DMS153 (cell line): ENCODE measurements at regions not wholly inside any gene's neighbourhood (a gene's known extent, or its start where the extent isn't known, plus 50 kb on each side); places are given as distances from the start of the nearest gene placed in this dataset.
"Not testable (repeated sequence)": the region's sequence is repeated elsewhere in the genome, so short reads cannot be mapped to it uniquely, and the experiment has no call there.

ENCODE experiments used
- DNase-seq: peaks from one replicate; lab custom pipeline; 2025; lab: John Stamatoyannopoulos, UW

DNA sequence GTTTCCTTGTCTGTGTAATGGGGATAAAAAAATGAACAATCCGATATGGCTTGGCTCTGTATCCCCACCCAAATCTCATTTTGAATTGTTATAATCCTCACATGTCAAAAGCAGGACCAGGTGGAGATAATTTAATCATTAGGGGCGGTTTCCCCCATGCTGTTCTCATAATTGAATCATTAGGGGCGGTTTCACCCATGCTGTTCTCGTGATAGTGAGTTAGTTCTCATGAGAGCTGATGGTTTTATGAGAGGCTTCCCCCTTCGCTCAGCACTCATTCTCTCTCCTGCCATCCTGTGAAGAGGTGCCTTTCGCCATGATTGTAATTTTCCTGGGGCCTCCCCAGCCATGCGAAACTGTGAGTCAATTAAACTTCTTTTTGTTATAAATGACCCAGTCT is 633.5 kb downstream of the RAPGEF2 start:
- DNase-seq, result no peak

DNA sequence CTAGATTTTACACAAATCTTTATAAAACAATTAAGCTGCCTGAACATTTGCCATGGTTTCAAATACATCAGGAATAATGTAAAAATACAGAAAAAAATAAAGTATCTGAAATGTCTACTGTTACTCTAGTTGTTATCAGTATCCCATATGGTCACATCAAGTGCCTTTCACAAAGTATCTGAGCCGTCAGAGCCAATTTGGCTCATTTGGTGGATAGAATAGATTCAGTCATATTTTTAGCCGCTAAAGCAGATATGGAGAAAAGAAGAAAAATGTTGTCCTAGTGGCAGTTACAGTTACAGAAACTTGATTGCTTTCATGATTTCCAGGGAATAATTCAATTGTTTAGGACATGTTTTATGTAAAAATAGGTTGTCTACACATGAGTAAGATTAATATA is 641.1 kb downstream of the RAPGEF2 start:
- no peak for DNase-seq

DNA sequence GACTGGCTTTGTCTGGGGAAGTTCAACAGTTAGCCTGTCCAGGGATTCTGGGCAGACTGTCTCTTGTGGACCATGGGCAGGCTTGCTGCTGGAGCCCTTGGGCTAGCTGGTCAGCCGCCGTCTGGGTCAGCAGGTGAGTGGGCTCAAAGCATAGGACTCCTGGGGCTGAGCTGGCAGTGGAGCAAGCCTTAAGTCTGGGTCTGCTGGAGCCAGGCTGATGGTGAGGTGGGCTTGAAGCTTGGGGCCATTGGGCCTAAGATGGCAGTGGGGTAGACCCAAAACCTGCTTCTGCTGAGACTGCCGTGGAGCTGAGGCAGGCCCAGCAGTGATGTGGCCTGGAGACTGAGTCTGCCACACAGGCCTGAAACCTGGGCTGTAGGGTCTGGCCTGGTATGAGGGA is 645.1 kb downstream of the RAPGEF2 start:
- DNase-seq, result no peak

DNA sequence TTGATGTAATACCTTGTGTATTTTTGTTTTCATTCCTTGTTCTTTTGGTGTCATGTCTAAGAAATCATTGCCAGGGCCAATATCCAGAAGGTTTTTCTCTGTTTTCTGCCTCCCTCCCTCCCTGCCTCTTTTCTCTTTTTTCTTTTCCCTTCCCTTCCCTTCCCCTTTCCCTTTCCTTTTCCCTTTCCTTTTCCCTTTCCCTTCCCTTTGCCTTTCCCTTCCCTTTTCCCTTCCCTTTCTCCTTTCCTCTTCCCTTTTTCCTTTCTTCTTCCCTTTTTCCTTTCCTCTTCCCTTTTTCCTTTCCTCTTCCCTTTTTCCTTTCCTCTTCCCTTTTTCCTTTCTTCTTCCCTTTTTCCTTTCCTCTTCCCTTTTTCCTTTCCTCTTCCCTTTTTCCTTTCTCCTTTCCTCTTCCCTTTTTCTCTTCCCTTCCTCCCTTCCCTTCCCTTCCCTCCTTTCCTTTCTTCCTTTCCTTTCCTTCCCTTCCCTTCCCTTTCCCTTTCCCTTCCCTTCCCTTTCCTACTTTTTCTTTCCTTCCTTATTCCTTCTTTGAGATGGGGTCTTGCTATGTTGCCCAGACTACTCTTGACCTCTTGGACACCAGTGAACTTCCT is 646.1 kb downstream of the RAPGEF2 start:
- no peak for DNase-seq

DNA sequence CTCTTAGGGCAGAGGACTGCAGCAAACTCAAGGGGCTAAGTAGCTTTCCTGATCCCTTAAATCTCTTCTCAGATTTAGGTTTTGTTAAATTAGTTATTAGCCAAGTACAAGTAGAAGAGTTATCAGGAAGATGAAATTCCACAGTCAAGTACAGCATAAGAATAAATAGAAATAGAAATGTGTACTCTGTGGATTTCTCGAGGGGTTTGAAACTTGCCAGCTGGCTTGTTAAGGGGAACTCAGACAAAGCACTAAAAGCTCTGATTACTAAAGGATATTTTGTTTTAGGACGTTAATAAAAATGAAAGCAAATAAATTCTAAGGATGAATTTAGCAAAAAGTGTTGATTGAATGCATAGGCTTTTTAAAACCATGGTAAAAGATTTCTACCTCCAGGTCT is 654.6 kb downstream of the RAPGEF2 start:
- no peak for DNase-seq

DNA sequence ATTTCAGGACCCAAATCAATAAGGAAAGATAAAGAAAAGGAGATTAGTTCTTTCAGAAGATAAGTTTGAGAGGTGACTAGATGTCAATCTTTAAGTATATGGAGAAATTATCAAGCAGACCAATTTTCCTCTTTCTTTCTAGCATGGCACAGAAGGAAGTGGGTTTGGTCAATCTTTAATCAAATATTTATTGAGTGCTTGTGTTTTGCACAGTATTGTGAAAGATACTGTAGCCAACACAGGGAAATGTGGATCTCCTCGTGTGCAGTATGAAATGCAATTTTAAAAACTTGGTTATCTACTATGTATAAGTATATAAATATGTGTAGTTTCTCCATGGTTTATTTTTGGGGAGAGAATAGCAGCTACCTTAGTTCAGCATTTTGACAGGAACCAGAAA is 655.2 kb downstream of the RAPGEF2 start:
- DNase-seq, result no peak

DNA sequence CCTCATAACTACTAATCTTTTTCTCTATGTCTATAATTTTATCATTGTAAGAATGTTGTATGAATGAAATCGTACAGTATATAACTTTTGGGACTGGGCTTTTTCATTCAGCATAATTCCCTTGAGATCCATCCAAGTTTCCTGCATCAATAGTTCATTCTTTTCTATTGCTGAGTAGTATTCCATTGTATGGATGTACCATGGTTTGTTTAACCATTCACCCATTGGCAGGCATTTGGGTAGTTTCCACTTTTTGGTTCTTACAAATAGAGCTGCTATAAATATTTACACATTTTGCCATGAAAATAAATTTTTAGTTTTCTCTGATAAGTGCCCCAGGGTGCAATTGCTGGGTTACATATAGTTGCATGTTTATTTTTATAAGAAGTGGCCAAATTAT is 659.8 kb downstream of the RAPGEF2 start:
- no peak for DNase-seq

DNA sequence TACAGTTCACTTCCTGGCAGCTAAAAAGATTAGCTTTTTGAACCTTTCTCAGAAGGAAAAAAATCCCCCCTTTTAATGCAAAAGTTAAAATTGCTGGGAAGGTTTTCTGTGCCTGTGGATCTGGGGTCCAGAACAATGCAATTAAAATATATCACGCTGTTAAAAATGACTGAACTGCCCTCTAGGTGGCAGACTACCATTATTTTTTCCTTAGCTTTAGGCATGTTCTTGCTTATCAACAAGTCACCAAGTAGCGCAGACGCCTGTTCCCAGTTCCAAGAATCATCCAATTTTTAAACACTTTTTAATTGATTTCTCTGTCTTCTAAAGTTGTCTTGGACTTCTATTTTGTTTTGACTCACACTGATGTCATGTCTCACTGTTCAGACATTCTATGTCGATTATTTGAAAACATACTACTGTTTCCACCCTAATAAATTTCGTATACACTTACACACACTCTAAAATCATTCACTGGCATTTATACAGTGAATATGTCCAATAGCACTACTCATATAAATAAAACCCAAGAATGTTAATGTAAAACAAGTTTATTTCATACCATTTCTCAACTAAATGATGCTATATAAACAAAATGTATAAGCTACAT is 661.6 kb downstream of the RAPGEF2 start:
- peak; percentile 9 for DNase-seq

DNA sequence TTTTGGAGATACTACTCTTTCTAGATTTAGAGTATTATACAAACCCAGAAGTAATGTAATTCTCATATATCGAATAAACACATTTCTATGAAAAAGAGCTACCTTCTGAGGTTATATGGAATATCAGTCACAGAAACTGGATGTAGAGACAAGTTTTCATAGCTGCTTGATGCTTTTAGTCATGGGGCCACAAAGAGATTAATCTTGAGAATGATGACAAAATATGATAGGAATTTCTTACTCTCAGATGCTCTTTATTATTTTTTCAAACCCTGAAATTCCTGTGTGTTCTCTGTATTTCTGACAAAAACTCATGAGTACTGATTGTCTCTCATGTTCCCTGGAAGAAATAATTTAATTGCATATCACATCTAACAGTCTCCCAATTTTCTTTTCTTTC is 662.5 kb downstream of the RAPGEF2 start:
- DNase-seq, result no peak

DNA sequence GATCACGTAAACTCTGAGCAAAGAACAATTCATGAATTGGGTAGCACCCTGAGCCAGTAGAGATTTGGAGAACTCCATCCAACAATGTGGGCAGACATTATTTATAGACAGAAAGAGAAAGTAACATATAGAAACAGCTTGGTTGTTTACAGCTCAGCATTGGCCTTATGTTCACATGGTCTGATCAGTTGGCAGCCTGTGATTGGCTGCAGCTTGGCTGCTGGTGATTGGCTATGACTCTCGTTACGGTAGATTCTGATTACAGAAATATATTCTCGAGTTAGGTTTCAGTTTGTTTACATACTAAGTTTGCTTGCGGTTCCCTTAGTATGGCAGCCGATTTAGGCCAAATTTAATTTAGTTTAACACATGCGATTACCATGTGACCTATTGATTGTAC is 663.4 kb downstream of the RAPGEF2 start:
- DNase-seq, result no peak

DNA sequence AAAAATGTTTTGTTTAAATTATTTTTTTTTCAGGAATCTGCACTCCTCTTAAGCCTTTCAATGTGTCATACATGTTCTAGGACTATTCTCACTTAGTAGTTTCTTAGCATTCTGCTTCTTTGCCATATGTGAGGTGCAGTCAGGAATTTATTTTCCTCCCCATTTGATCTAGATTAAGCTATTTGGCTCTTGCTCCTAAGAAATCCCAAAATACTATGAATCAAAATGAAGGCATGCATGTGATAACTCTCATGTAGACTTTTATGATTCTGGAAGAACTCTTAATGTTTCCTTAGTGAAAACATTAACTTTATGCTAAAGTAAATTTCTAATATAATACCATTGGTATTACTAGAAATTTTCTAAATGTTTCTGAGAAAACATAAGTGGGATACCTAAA is 664.5 kb downstream of the RAPGEF2 start:
- DNase-seq, result no peak

DNA sequence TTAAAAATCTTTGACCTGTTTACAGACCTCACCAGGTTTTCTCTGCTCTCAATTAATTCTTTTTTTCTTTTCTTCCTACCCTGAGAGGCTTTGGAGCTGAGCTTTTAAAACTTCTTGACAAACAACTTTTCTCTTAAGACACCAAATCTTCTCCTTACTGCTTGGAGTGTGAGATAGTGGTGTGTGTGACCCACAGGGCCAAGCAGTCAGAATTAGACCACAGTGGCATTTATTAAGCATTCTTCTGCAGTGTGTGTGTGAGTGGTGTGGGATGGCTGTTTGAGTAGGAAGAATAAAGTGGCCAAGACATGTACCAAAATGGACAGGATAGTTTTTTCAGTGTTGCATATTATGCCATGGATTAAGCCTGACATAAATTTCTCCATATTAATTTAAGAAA is 665.1 kb downstream of the RAPGEF2 start:
- no peak for DNase-seq

DNA sequence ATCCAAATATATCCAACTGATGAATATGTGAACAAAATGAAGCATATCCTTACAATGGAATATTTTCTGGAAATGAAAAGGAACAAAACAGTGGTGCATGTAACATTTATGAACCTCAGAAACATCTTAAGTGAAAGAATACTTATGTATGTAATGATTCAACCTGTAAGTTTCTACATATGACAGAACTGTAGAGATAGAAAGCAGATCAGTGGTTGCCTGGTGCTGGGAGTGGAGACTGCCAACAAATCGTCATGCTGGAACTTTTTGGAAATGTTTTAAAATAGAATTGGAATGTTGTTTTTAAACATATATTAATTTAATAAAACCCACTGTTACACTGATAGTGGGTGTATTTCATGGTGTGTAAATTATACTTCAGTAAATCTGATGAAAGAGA is 667.5 kb downstream of the RAPGEF2 start:
- no peak for DNase-seq

DNA sequence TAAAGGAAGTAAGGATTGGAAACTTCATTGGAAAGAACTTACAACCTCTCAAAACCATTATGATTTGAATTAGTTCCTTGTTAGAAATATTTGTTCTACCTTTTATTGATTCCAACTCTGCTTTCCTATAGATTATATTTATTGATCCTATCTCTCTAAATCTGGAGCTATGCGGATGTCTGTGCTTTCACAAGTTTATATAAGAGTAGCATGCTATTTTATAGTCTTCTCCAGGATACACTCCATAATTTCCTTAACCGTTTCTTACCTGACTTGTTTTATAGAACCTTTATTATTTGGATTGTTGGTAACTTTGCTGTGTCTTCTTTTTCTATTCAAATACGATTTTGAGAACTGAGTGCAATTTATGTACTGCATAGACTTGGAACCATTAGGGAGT is 668.1 kb downstream of the RAPGEF2 start:
- no peak for DNase-seq

DNA sequence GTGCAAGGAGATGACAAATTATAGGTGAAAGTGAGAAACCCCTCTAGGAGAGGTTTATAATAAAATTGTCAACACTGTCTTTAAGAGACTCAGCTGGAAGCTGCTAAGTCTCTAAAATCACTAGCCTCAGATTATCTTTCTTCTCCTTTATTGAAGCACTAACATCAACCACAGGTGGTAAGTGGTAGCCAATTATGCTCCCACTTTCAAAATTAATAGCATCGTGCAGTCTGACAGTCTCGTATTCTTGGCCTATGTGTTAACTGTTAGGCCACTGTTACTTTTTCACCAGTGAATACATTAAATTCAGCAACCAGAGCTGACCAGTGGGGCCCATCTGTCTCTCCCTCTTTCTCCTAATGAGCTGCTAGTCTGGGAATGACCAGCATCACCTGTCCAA is 674.1 kb downstream of the RAPGEF2 start:
- DNase-seq, result no peak

DNA sequence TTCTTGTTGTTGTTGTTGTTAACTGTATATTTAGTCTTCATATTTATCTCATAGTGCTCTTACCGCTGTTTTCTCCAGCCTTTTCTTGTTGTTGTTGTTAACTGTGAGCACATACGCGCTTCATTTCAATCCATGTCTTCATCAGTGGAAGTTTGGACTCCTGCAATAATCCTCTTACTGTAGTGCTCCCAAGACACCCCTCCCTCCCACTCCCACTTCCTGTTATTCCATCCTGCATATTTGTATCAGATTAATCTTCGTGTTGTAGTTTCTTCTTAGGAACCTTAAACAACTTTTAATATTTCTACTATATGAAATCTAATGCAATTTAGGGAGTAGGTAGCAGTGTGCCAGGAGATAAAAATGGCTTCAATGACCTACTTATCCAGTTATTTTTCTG is 674.8 kb downstream of the RAPGEF2 start:
- no peak for DNase-seq

DNA sequence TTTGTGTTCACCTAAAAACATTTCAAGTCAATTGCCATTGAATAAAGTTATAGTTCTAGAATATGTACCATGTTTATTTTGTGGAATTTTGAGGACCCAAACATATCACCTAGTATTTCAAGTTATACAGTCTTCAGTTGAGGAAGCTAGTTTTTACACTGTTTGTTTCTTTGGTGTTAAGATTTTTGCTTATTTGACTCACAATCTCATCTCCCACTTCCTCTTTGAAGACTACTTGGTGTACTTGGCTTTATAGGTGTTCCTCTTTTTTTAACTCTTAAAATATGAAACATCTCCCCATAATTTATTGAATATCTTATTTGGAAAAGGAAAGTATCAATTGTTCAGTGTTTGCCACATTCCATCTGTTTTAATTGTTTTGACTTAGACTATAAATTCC is 675.4 kb downstream of the RAPGEF2 start:
- DNase-seq, result no peak

DNA sequence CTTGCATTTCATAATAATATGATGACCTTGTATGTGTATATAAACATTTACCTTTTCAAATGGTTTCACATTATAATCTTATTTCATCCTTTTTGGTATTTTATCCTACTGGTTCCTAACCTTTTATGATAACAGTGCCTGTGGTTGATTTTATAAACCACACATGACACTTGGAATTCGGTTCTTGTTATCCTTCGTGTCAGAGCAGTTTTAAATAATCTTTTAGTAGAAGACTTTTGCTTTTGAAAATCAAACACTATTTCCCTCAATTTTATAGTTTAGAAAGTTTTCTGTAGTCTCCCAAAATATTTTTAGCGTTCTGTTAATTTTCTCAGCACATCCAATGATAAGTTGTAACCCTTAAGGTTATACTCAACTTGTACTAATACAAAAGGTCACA is 676.8 kb downstream of the RAPGEF2 start:
- no peak for DNase-seq

DNA sequence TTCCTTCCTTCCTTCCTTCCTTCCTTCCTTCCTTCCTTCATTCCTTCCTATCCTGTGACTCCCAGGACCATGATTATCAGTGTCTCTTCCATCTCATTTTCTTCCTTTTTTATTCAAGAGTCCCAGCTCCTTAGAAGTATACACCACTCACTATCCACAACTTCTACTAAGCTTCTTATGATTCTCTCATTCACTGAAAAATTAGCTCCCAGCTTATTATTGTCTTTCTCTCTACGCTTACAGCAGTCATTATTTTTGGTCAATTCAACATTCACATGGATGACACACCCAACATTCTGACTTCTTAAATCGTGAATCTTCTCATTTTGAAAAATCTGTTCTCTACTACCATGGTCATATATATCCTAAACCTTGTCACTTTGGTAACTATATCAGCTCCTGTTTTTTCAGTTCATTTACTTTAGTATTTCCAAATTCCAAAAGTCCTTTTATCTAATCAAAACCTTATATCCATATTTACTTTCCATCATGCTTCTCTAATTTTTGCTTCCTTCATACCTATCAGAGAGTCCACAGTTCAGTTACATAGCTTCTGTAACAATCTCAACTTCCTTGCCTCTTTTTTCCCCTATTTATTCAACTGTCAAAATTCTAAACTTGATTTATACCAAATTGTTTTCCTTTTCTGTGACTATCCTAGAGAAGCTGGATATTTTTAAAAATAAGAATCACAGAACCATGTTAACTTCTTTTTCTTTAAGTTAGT is 677.5 kb downstream of the RAPGEF2 start:
- no peak for DNase-seq

DNA sequence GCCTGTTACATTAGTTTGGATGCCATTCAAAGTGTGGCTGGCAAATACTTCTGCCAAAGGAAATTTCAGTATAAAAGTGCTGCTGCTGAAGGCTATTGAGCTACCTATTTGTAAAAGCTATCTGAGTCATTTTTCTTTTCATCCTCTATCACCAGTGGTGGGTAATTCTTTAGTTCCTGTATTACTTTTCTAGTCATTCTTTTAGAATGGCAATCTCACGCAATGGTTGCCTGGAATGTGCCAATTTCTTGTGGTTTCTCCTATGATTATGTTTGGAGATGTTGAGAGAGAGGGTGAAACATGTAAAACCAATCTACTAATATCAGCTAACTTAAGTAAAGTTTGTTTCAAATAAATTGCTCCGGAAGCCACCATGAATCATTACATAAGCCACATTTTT is 685.0 kb downstream of the RAPGEF2 start:
- DNase-seq, result no peak

DNA sequence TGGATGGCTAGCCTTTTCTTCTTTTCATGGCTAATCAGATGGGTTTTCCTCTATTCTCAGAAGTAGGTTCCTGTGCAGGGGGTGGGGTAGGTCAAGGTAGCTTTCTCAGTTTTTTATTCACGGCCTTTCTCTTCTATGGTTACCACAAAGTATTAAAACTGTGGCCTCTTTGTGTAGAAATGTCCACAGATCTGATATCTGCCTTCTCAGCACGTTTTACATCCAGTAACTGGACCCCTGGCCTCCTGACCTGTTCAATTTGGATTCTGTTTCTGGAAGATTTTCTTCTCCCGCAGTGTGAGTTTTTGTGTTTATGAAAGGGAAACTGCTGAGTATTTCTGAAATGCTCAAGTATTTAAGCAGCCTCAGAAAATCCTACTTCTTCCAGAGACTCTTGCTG is 688.5 kb downstream of the RAPGEF2 start:
- DNase-seq, result no peak

DNA sequence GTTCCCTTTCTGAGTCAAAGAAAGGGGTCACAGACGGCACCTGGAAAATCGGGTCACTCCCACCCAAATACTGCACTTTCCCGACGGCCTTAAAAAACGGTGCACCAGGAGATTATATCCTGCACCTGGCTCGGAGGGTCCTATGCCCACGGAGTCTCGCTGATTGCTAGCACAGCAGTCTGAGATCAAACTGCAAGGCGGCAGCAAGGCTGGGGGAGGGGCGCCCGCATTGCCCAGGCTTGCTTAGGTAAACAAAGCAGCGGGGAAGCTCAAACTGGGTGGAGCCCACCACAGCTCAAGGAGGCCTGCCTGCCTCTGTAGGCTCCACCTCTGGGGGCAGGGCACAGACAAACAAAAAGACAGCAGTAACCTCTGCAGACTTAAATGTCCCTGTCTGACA is 701.7 kb downstream of the RAPGEF2 start:
- DNase-seq, result not testable (repeated sequence)

DNA sequence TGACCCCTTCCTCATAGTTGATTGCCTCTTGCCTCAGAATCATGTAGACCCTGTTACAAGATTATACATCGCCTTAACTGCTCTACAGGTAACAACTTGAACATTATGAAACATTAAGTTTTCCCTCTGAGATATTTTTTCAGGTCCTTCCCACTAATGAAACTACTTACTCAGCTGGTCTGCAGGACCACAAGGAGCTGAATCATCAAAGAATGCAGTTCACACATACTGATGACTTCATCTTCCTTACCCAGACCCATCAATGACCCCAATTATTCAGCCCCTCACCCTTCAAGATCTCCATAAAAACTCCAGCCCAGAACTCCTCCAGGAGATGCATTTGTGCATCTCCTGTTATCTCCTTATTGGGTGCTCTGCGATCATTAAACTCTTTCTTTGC is 720.9 kb downstream of the RAPGEF2 start:
- DNase-seq, result no peak

DNA sequence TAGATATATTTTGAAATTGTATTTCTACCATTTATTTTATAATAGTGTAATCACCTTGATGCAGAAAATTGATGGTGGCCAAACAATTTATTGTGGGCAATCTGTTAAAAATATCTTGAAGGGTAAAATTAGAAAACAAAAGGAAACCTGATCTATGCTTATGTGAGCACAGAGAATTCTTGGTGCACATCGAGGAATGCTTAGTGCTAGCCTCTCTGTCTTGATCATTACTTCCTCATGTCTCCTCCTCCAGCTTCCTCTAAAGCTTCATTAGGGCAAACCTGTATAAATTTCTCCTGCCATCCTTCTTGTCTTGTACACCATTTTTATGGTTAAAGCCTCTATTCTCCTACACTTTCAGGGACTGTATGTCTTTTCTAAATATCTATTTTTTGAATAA is 725.8 kb downstream of the RAPGEF2 start:
- DNase-seq, result no peak
